ENCODE measurements at regions not wholly inside any gene's neighbourhood (a gene's known extent, or its start where the extent isn't known, plus 50 kb on each side); places are given as distances from the start of the nearest gene placed in this dataset.

- DNase-seq: no peak
Measured at GRCh38 chr6:96465321-96465903, 56.2 kb upstream of the UFL1 start.

GRCh38 chr6:96466147-96466863 is 55.3 kb upstream of the UFL1 start:
- DNase-seq: no peak

- DNase-seq: no peak
Measured at GRCh38 chr6:96467814-96468213, 53.8 kb upstream of the UFL1 start.

- no peak for DNase-seq
Measured at GRCh38 chr6:96468281-96468680, 53.3 kb upstream of the UFL1 start.

- no peak for DNase-seq
Measured at GRCh38 chr6:96468681-96469224, 52.9 kb upstream of the UFL1 start.

- DNase-seq: no peak
Measured at GRCh38 chr6:96469312-96469711, 52.3 kb upstream of the UFL1 start.

GRCh38 chr6:96470296-96470695 is 51.3 kb upstream of the UFL1 start:
- no peak for DNase-seq

Data from kidney glomerular epithelial cell (primary cell).